AG09319 (cell line): ENCODE measurements at regions not wholly inside any gene's neighbourhood (a gene's known extent, or its start where the extent isn't known, plus 50 kb on each side); places are given as distances from the start of the nearest gene placed in this dataset.

Experiments
- DNase-seq: peaks from one replicate; pipeline ENCODE4 v3.0.0-alpha.2; 2010; ENCODE audit warnings: low read depth; ENCODE audit errors: extremely low read depth
- TF ChIP-seq, protein P1 (sequence below): IDR thresholded peaks from 2 replicates; pipeline ENCODE4 v1.5.1; 2011; ENCODE audit warnings: low read depth, mild to moderate bottlenecking, inconsistent platforms, low read length, moderate library complexity

DNA sequence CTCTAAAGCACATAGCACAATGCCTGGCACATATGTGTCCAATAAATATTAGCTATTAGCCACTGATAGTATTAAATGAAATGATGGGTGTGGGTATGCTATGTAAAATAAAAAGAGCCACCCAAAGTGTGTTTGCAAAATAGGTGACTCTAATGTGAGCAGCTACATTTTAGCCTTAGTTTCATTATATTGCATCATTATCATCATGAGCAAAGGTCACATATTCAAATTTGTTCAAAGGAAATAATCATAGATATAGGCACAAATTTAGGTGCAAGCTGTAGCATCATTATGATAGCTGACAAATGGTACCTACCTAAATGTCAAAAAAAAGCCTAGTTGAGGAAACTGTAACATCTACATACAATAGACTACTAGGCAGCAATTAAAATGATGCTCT lies 373.9 kb upstream of the FGF13 start:
- TF ChIP-seq, protein P1, sequence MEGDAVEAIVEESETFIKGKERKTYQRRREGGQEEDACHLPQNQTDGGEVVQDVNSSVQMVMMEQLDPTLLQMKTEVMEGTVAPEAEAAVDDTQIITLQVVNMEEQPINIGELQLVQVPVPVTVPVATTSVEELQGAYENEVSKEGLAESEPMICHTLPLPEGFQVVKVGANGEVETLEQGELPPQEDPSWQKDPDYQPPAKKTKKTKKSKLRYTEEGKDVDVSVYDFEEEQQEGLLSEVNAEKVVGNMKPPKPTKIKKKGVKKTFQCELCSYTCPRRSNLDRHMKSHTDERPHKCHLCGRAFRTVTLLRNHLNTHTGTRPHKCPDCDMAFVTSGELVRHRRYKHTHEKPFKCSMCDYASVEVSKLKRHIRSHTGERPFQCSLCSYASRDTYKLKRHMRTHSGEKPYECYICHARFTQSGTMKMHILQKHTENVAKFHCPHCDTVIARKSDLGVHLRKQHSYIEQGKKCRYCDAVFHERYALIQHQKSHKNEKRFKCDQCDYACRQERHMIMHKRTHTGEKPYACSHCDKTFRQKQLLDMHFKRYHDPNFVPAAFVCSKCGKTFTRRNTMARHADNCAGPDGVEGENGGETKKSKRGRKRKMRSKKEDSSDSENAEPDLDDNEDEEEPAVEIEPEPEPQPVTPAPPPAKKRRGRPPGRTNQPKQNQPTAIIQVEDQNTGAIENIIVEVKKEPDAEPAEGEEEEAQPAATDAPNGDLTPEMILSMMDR: no peak
- no peak for DNase-seq

DNA sequence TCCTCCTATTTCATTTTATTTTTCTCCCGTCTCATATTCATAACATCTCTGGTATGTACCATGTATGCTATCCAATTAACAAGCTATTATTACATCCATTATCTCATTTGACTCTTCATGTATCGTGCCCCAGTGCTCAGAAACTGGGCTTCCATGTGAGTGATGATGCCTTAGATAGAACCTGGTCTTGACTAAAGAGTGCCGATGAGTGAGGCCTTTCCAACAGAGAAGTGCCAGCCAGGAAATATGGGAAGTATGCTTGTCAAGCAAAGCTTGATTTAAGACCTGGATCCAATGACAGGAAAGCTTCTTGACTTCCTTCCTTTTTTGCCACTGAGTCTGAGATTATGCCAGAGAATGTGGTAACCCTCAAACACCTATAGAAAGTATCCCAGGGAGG lies 371.7 kb upstream of the FGF13 start:
- no peak for DNase-seq
- TF ChIP-seq, protein P1: no peak

DNA sequence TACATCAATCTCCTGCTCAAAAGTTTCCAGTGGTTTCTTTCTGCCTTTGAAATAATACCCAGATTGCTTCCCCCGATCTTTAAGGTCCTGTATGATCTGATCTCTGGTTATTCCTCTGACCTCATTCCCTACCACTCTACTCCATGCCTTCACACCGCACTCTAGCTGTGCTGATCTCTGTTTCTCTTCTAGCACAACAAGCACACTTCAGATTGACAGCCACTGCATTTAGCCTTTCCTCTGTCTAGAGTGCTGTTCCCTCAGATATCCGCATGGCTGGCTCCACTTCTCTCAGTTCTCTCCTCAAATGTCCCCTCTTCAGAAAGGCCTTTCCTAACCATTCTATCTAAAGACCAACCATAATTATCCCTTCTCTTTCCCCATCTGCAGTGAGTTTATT lies 370.4 kb upstream of the FGF13 start:
- TF ChIP-seq, protein P1: no peak
- no peak for DNase-seq

DNA sequence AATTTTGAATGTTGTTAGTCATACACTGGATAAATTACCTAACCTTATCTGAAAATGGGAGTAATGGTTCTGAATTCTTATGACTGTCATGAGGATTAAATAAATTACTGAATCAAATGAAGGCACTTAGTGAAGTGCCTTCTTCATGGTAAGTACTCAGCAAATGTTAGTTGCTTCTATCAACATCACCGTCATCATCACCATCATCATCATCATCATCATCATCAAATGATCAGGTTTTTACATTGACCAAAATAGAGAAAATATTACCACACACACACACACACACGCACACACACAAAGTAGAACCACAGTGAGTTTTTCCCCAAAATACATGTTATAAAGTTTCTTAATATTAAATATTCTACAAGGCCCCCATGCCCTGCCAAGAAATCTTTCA lies 368.3 kb upstream of the FGF13 start:
- TF ChIP-seq, protein P1: no peak
- no peak for DNase-seq

DNA sequence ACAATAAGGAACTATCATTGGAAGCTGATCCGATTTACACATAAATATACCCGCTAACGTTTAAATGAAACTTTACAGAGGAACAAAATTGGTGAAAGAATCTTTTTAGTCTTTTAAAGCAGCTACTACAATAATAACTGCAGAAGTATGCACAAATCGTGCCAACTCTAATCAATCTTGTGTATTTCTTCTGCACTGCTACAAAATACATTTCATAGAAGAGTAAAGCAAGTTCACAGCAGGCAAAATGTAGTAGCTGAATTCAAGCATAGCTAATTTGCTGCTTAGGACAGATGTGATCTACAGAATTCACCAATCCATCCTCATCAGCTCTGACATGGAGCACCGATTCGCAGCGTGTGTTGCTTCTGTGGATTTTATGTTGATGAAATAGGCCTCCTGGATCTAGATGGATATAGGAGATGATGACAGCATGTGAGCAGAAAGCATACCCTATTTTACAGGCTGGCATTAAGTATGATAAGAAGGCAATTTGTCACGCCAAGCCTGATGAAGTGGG lies 367.3 kb upstream of the FGF13 start:
- DNase-seq: no peak
- TF ChIP-seq, protein P1: no peak

DNA sequence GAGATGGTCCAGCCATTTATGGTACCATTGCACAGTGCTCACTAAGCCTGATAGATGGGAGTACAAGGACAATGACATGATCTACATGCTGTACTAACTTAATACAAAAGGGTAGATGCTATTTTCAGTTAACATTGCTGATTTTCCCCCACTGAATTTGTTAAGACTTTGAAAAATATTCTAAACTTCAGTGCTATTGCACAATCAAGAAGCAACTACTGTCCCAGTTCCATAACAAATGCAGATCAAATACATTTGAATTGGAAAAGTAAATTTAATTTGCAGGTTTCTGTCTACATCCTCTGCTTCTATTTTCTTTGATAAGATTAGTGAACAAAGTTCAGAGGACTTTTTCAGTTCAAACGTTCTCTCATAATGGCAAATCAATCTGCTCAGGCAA lies 366.8 kb upstream of the FGF13 start:
- TF ChIP-seq, protein P1: no peak

DNA sequence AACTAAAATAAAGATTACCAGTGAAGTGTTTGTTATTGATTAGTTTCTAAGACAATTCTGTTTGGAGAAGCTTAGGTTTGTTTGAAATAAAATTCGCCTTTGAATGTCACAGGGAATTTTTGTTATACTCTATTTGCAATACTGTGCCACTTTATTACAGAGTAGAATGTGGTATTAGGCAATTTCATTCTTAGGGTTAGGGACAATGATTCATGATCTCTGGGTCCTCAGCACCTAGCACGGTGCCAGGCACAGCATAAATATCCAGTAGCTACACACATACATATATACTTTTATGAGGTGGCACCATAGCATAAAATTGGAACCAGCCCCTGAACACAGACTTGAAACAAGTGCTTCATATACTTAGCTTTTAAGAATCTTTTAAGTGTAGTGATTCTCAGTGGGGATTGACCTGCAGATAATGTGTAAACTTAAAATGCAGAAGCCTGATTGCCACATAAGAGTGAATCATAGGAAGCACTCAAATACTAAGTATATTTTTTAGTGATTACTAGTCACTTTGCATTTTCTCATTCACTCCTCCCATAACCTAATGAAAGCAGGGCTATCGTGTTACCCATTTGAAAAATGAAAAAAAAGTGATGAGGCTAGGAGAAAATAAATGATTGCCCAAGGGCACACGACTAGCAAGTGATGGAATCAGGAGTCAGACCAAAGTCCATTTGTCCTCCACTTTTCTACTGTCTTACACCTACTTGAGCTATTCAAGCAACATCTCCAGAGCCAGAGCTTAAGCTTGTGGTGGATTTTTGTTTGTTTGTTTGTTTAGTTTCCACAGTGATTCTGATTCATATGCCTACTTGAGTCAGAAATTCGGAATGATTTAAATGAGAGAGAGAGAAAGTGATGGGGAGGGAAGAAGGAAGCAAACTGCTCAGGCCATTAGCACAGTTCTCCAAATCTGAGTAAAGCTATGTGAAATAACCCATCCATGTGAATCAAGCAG lies 366.0 kb upstream of the FGF13 start:
- peak; percentile 24 for DNase-seq
- TF ChIP-seq, protein P1: no peak

More for the DNA sequence above, 366.8 kb upstream of the FGF13 start:
- no peak for DNase-seq
